ENCODE measurements at regions not wholly inside any gene's neighbourhood (a gene's known extent, or its start where the extent isn't known, plus 50 kb on each side); places are given as distances from the start of the nearest gene placed in this dataset.

GRCh38 chr11:36840378-36840777, 242.3 kb upstream of the RAG2 start:
- Histone ChIP-seq H3K9me3 (no peaks in the 10 kb centered on the region), H3K27ac (no peak overlapping the region), H3K27me3 (no peaks in the 10 kb centered on the region), H3K4me3 (ENCODE audit: low read depth in 1 of 2, low read length in 1 of 2) (no peak overlapping the region), H3K4me1 (ENCODE audit: control insufficient read depth in 1 of 2, insufficient read depth in 1 of 2, low read depth in 1 of 2, low read length in 1 of 2) (no peaks in the 10 kb centered on the region), H3K36me3 (no peaks in the 10 kb centered on the region)
- TF ChIP-seq CTCF (IDR thresholded peaks at IDR 0.05): no peak

- H3K27me3 ChIP-seq: no peaks in the 10 kb centered on the region
- TF ChIP-seq CTCF (IDR thresholded peaks at IDR 0.05): no peak
- H3K4me1 ChIP-seq (ENCODE audit: control insufficient read depth in 1 of 2, insufficient read depth in 1 of 2, low read depth in 1 of 2, low read length in 1 of 2): no peaks in the 10 kb centered on the region
These were observed 239.9 kb upstream of the RAG2 start for GRCh38 chr11:36837831-36838437.

GRCh38 chr11:36825251-36825650, 227.2 kb upstream of the RAG2 start:
- no peak for TF ChIP-seq CTCF (IDR thresholded peaks at IDR 0.05)
- H3K9me3 ChIP-seq: no peaks in the 10 kb centered on the region
- no peaks in the 10 kb centered on the region for H3K36me3 ChIP-seq
- H3K27me3 ChIP-seq: no peaks in the 10 kb centered on the region
- H3K4me3 ChIP-seq (ENCODE audit: low read depth in 1 of 2, low read length in 1 of 2): no peak overlapping the region
- no peak overlapping the region for H3K27ac ChIP-seq
- no peaks in the 10 kb centered on the region for H3K4me1 ChIP-seq (ENCODE audit: control insufficient read depth in 1 of 2, insufficient read depth in 1 of 2, low read depth in 1 of 2, low read length in 1 of 2)

More at GRCh38 chr11:36837831-36838437, 239.9 kb upstream of the RAG2 start:
- Histone ChIP-seq H3K36me3 (no peaks in the 10 kb centered on the region), H3K9me3 (no peaks in the 10 kb centered on the region), H3K27ac (no peak overlapping the region), H3K4me3 (ENCODE audit: low read depth in 1 of 2, low read length in 1 of 2) (no peak overlapping the region)

- Histone ChIP-seq H3K36me3 (no peaks in the 10 kb centered on the region), H3K27me3 (no peaks in the 10 kb centered on the region), H3K4me3 (ENCODE audit: low read depth in 1 of 2, low read length in 1 of 2) (no peak overlapping the region), H3K27ac (no peak overlapping the region), H3K9me3 (no peaks in the 10 kb centered on the region), H3K4me1 (ENCODE audit: control insufficient read depth in 1 of 2, insufficient read depth in 1 of 2, low read depth in 1 of 2, low read length in 1 of 2) (no peaks in the 10 kb centered on the region)
- TF ChIP-seq CTCF (IDR thresholded peaks at IDR 0.05): no peak
These were observed 226.3 kb upstream of the RAG2 start for GRCh38 chr11:36824349-36824748.

GRCh38 chr11:36822829-36823228, 224.8 kb upstream of the RAG2 start:
- no peaks in the 10 kb centered on the region for H3K9me3 ChIP-seq
- H3K27ac ChIP-seq: no peak overlapping the region
- H3K4me3 ChIP-seq (ENCODE audit: low read depth in 1 of 2, low read length in 1 of 2): no peak overlapping the region
- no peaks in the 10 kb centered on the region for H3K4me1 ChIP-seq (ENCODE audit: control insufficient read depth in 1 of 2, insufficient read depth in 1 of 2, low read depth in 1 of 2, low read length in 1 of 2)
- no peaks in the 10 kb centered on the region for H3K27me3 ChIP-seq
- no peaks in the 10 kb centered on the region for H3K36me3 ChIP-seq
- TF ChIP-seq CTCF (IDR thresholded peaks at IDR 0.05): no peak

GRCh38 chr11:36818410-36818809, 220.4 kb upstream of the RAG2 start:
- TF ChIP-seq CTCF (IDR thresholded peaks at IDR 0.05): no peak

More at GRCh38 chr11:36818410-36818809, 220.4 kb upstream of the RAG2 start:
- no peaks in the 10 kb centered on the region for H3K4me1 ChIP-seq (ENCODE audit: control insufficient read depth in 1 of 2, insufficient read depth in 1 of 2, low read depth in 1 of 2, low read length in 1 of 2)
- no peak overlapping the region for H3K27ac ChIP-seq
- no peaks in the 10 kb centered on the region for H3K9me3 ChIP-seq
- no peaks in the 10 kb centered on the region for H3K27me3 ChIP-seq
- H3K4me3 ChIP-seq (ENCODE audit: low read depth in 1 of 2, low read length in 1 of 2): no peak overlapping the region
- no peaks in the 10 kb centered on the region for H3K36me3 ChIP-seq

All from neutrophil (primary cell).